Renal cortical epithelial cell (primary cell): ENCODE measurements at regions not wholly inside any gene's neighbourhood (a gene's known extent, or its start where the extent isn't known, plus 50 kb on each side); places are given as distances from the start of the nearest gene placed in this dataset.
A peak's percentile ranks its signal among the peaks of the same experiment; 100 is the strongest.
"Not testable (repeated sequence)": the region's sequence is repeated elsewhere in the genome, so short reads cannot be mapped to it uniquely, and the experiment has no call there.

Experiments
- DNase-seq: peaks from one replicate; pipeline ENCODE4 v3.0.0-alpha.2; 2011; ENCODE audit warnings: low read depth

DNA sequence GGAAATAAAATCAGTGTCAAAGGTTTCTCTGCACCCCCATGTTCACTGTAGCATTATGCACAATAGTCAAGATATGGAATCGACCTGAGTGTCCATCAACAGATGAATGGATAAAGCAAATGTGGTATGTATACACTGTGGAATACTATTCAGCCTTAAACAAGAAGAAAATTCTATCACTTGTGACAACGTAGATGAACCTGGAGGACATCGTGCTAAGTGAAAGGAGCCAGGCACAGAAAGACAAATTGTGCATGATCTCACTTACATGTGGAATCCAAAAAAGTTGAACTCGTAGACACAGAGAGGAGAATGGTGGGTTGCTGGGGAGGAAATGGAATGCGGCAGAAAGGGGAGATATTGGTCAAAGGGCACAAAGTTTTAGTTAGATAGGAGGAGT, 136.3 kb upstream of the ESR1 start:
- no peak for DNase-seq

GRCh38 chr6:151674578-151674977, 132.9 kb upstream of the ESR1 start:
- no peak for DNase-seq

- peak; percentile 34 for DNase-seq
Measured at GRCh38 chr6:151675746-151676459, 131.6 kb upstream of the ESR1 start.

- DNase-seq, result no peak
Measured at GRCh38 chr6:151676460-151676945, 131.0 kb upstream of the ESR1 start.

- no peak for DNase-seq
Measured at GRCh38 chr6:151677404-151677803, 130.1 kb upstream of the ESR1 start.

DNA sequence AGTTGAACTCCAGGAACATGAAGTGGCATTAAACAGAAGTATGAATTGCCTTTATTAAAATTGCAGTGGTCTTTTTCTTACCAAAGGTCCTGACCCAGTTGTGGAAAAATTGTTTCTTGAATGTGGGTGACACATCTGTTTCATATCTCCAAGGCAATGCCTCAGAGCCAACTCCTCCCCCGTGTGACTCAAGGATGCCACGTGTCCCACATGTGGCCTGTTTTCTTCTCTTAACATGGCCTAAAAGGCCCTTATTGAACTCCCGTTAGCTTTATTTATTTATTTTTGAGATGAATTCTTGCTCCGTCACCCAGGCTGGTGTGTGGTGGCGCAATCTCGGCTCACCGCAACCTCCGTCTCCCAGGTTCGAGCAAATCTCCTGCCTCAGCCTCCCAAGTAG, 128.4 kb upstream of the ESR1 start:
- no peak for DNase-seq

DNA sequence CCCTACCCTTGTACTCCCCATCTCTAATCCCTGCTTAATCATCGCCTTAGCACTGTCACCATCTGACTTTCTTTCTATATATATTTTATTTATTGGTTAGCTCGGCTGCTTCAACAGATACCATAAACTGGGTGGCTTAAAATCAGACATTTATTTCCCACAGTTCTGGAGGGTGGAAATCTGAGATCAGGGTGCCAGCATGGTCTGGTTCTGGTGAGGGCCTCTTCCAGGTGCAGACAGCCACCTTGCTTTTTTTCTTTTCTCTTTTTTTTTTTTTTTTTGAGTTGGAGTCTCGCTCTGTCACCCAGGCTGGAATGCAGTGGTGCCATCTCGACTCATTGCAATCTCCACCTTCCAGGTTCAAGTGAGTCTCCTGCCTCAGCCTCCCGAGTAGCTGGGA, 127.5 kb upstream of the ESR1 start:
- DNase-seq, result no peak

DNA sequence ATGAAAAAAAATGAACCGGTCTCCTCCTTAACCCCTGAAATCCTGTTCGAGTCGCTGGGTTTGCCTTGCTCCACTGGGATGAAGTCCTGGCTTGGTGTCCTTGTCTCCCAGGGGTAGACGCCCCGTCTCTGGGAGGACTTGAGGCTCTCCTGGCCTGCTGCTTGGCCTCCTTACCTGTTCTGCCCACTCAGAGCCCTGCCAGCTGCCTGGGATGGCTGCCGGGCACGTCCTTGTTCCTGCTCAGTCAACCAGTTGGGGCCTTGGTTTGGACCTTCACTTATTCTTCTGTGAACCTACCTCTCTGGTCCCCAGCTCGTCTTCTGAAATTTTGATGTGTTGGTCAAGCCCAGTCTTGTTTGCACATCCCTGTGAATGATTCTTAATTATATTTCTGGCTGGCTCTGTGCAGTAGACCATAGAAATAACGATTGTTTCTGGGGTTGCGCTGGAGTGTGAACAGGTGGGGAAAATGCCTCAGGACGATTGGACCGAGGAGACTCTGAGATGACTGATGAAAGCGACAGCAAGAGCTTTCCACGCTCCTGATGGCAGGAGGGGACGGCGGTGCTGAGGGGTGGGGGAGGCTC, 126.5 kb upstream of the ESR1 start:
- DNase-seq, result peak; percentile 78

DNA sequence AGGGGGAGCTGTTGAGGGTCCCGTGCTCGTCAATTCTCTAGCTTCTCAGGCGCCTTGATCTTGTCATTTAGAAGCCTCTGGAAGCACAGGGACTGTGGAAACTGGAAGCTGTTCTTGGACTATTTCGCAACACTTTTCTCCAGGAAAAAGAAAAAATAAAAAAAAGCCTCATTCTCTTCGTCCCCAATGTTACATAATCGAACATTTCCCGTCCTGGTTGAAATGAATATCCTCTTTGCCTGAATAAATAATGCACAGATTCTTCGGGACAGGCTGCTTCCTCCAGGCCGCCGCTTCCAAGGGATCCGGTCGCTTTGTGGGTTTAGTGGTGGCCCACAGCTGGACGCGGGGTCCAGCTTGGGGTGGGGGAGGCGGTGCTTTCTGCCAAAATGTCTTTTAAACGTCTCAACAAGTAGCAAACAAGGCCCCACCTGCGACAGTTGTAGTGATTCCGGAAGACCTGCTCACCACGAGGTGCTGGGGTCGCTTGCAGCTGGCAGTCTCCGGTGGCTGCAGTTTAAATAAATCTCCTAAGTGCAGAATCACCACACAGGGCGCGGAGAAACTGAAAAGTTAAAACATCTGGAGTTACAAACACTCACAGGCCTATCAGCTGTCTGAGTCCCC, 125.9 kb upstream of the ESR1 start:
- peak; percentile 69 for DNase-seq

GRCh38 chr6:151682251-151682650, 125.2 kb upstream of the ESR1 start:
- no peak for DNase-seq

DNA sequence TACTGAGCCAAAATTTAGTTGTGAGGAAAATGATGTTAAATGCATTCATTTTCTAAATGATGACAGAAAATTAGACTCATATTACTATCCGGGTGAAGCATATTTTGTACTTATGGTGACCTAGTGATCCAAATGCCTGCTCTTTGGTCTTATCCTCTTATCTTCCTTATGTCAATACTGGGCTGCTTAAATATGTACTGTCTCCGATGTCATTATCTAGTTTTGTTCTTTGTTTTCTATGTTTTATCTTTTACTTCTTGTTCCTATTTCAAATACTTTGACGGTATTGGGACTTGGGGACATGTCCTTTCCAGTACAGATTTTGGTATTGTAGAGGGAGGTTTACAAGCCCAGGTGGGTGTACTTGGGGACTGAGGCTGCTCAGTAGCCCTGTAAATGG, 124.6 kb upstream of the ESR1 start:
- DNase-seq, result no peak

DNA sequence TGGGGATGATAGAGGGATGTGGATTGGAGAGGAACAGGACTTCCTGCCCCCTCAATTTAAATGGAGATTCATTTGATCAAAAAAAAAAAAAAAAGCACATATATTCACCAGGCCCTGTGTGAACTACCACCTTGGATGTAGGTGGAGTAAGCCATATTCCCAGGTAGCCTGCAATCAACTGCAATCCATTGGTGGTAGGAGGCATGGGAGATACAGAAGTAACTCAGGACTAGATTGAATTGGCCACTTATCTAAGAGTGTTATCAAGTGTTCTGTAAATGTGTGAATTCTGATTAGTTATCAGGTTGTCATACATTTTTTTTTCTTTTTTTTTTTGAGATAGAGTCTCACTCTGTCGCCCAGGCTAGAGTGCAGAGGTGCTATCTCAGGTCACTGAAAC, 124.1 kb upstream of the ESR1 start:
- DNase-seq, result no peak

GRCh38 chr6:151689499-151690201, 117.8 kb upstream of the ESR1 start:
- DNase-seq, result peak; percentile 36

GRCh38 chr6:151690303-151690702, 117.2 kb upstream of the ESR1 start:
- DNase-seq, result peak; percentile 27

GRCh38 chr6:151690768-151691562, 116.5 kb upstream of the ESR1 start:
- DNase-seq, result peak; percentile 59

DNA sequence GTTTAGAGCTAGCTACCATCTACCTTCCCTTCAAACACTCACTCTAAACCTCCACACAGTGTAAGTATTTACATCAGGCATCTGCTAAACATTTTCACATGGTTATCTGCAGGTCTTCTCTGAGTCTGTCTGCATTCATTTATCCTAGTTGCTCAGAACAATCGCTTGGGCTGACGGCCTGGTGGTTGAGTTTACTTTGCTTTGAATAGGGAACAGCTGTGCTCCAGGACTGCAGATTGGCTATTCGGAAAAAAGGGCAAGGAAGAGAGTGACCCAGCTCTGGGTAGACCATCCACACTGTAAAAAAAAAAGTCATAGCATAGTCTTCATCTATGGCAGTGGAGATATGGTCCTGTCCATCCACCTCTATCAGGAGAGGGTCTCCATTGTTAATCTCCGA, 115.3 kb upstream of the ESR1 start:
- no peak for DNase-seq

- DNase-seq, result no peak
Measured at GRCh38 chr6:151693366-151693765, 114.1 kb upstream of the ESR1 start.

DNA sequence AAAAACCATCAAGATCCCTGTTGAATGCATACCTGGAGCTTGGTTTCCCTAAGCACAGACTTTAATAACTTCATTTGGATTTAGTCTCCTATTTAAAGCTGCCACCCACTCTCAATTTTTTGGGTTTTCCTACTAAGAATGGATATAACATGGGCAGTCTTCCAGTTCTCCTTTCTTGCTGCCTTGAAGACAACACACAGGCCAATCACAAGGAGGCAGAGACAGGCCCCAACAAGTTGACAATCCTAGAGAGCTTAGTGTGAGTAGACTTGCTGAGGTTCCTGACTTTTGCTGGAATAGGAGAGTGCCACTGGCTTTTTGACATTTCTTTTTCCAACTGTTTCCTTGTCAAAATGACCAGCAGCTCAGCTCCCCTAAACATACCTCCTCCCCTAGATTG, 112.3 kb upstream of the ESR1 start:
- DNase-seq, result no peak

- DNase-seq, result not testable (repeated sequence)
Measured at GRCh38 chr6:151696302-151696701, 111.2 kb upstream of the ESR1 start.

DNA sequence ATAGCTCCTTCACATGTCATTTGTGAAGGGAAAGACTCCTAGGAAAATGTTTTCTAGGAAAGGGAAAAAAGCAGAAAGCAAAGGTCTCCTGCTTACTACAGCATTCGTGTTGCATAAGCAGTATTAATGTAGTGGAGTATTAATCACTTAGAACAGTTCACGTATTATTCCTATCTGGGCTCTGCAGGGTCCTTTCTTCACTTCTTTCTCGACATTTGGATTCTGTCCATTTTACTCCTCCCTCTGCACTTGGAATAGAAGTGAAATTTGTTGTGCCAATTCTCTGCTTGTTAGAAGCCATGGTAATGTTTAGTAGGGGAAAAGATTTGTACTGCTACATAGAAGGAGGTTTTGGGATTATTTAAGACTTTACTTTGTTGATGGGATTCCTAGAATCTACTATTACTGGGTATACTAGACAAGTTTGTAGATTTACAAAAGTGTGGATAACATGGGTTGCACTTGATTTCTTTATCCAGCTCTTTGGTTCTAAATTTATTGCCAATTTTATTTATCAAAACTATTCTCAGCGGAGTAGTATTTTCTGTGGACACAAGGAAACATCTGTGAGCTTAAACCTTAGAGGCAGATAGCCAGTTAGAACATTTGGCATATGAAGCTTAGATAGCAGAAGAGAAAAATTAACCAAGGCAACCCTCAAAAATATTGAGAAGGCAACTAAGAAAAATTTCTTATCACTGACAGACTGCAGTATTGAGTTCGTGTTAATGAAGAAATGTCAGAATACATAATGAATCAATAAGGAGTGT, 108.4 kb upstream of the ESR1 start:
- DNase-seq, result no peak

DNA sequence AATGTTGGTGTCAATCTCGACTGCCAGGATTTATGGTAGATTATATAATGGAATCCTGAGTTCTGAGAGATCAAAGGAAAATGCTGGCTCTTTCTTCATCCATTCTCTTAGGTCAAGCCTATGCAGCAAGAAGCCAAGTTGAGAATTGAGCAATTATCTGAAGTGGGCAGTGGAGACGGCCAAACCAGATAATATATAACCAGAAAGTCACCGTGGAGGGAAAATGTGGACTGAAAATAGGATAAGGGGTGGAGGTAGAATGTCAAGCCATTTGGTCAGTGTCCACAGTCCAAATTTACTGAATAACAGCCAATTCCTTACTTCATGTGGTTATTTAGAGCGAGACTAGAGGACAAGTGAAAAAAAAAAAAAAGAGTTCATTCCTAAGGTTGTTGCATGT, 107.8 kb upstream of the ESR1 start:
- DNase-seq, result peak; percentile 62
